H9 (cell line): ENCODE measurements at regions not wholly inside any gene's neighbourhood (a gene's known extent, or its start where the extent isn't known, plus 50 kb on each side); places are given as distances from the start of the nearest gene placed in this dataset.

Source experiments
- DNase-seq: peaks from one replicate; pipeline ENCODE4 v3.0.0-alpha.2; 2017
- H2AFZ ChIP-seq: one replicate; pipeline ENCODE4 v1.6.1; 2013; ENCODE audit warnings: mild to moderate bottlenecking, low read length, control low read depth, moderate library complexity
- H2AK5ac ChIP-seq: 2 replicates; pipeline ENCODE4 v1.6.1; 2013; ENCODE audit warnings: low read length, control low read depth, mixed read lengths; ENCODE audit not compliant: insufficient read length
- H2BK120ac ChIP-seq: one replicate; pipeline ENCODE4 v1.6.1; 2013; ENCODE audit warnings: low read depth, mild to moderate bottlenecking, low read length, control low read depth, inconsistent platforms; ENCODE audit not compliant: poor library complexity, severe bottlenecking
- H2BK12ac ChIP-seq: 2 replicates; pipeline ENCODE4 v1.6.1; 2013; ENCODE audit warnings: low read length, control low read depth, mixed read lengths, low read depth; ENCODE audit not compliant: insufficient read length
- H2BK15ac ChIP-seq: 2 replicates; pipeline ENCODE4 v1.6.1; 2013; ENCODE audit warnings: low read depth, low read length, control low read depth
- H2BK20ac ChIP-seq: one replicate; pipeline ENCODE4 v1.6.1; 2013; ENCODE audit warnings: low read depth, mild to moderate bottlenecking, low read length, control low read depth, inconsistent platforms; ENCODE audit not compliant: poor library complexity, severe bottlenecking
- H2BK5ac ChIP-seq: 2 replicates; pipeline ENCODE4 v1.6.1; 2013; ENCODE audit warnings: low read length, control low read depth, mixed read lengths; ENCODE audit not compliant: insufficient read length
- H3K14ac ChIP-seq: 2 replicates; pipeline ENCODE4 v1.6.1; 2013; ENCODE audit warnings: low read length, control low read depth; ENCODE audit not compliant: insufficient read depth
- H3K18ac ChIP-seq: 2 replicates; pipeline ENCODE4 v1.6.1; 2013; ENCODE audit warnings: low read depth, mild to moderate bottlenecking, mixed read lengths, low read length, control low read depth; ENCODE audit not compliant: insufficient read length
- H3K23ac ChIP-seq: 2 replicates; pipeline ENCODE4 v1.6.1; 2013; ENCODE audit warnings: low read length, control low read depth, mixed read lengths, low read depth; ENCODE audit not compliant: insufficient read length
- H3K23me2 ChIP-seq: 2 replicates; pipeline ENCODE4 v1.6.1; 2013; ENCODE audit warnings: low read depth, mild to moderate bottlenecking, mixed read lengths, low read length, control low read depth; ENCODE audit not compliant: insufficient read length, poor library complexity, severe bottlenecking
- H3K27ac ChIP-seq: 2 replicates; pipeline ENCODE4 v1.5.1; 2013; ENCODE audit warnings: low read length, control low read depth, mixed read lengths, low read depth; ENCODE audit not compliant: insufficient read length
- H3K27me3 ChIP-seq: 2 replicates; pipeline ENCODE4 v1.6.1; 2013; ENCODE audit warnings: low read length, control low read depth, inconsistent platforms; ENCODE audit not compliant: insufficient read depth
- H3K4ac ChIP-seq: 2 replicates; pipeline ENCODE4 v1.6.1; 2013; ENCODE audit warnings: low read depth, mild to moderate bottlenecking, control low read depth, inconsistent platforms, low read length, moderate library complexity
- H3K4me1 ChIP-seq: 2 replicates; pipeline ENCODE4 v1.6.1; 2013; ENCODE audit warnings: low read length, control low read depth, inconsistent platforms; ENCODE audit not compliant: insufficient read depth
- H3K4me2 ChIP-seq: 2 replicates; pipeline ENCODE4 v1.6.1; 2013; ENCODE audit warnings: low read length, control low read depth, mixed read lengths; ENCODE audit not compliant: insufficient read length, insufficient read depth
- H3K56ac ChIP-seq: 2 replicates; pipeline ENCODE4 v1.6.1; 2013; ENCODE audit warnings: low read depth, mild to moderate bottlenecking, mixed read lengths, low read length, control low read depth; ENCODE audit not compliant: insufficient read length
- H3K79me1 ChIP-seq: 2 replicates; pipeline ENCODE4 v1.6.1; 2013; ENCODE audit warnings: low read depth, mild to moderate bottlenecking, moderate library complexity, low read length, control low read depth, inconsistent platforms; ENCODE audit not compliant: insufficient read depth, poor library complexity, severe bottlenecking
- H3K79me2 ChIP-seq: 2 replicates; pipeline ENCODE4 v1.6.1; 2013; ENCODE audit warnings: low read length, control low read depth, inconsistent platforms; ENCODE audit not compliant: insufficient read depth
- H3K9ac ChIP-seq: 2 replicates; pipeline ENCODE4 v1.6.1; 2013; ENCODE audit warnings: low read length, control low read depth, mixed read lengths; ENCODE audit not compliant: insufficient read length; ENCODE audit errors: extremely low read depth
- H3K9me3 ChIP-seq: one replicate; pipeline ENCODE4 v1.6.1; 2013; ENCODE audit warnings: low read depth, low read length, inconsistent platforms; ENCODE audit not compliant: control insufficient read depth
- H3T11ph ChIP-seq: one replicate; pipeline ENCODE4 v1.6.1; 2013; ENCODE audit warnings: mild to moderate bottlenecking, low read length, control low read depth, inconsistent platforms
- H4K20me1 ChIP-seq: one replicate; pipeline ENCODE4 v1.6.1; 2013; ENCODE audit not compliant: control insufficient read depth, insufficient read length, insufficient read depth
- H4K5ac ChIP-seq: 2 replicates; pipeline ENCODE4 v1.6.1; 2013; ENCODE audit warnings: low read depth, mild to moderate bottlenecking, mixed read lengths, low read length, control low read depth; ENCODE audit not compliant: insufficient read length
- H4K8ac ChIP-seq: replicated peaks from 2 replicates; pipeline ENCODE4 v1.6.1; 2013; ENCODE audit warnings: low read length, control low read depth, mixed read lengths, low read depth; ENCODE audit not compliant: insufficient read length
- H4K91ac ChIP-seq: 2 replicates; pipeline ENCODE4 v1.6.1; 2013; ENCODE audit warnings: low read depth, mild to moderate bottlenecking, moderate library complexity, mixed read lengths, low read length, control low read depth; ENCODE audit not compliant: insufficient read length
- H3K27ac Mint-ChIP-seq, 3 experiments: 2 replicates in 2 of 3; 3 replicates in 1 of 3; pipeline ENCODE4 v1.8.0; 2020 to 2021; ENCODE audit warnings: mixed read lengths in 3 of 3, mild to moderate bottlenecking in 1 of 3, moderate library complexity in 1 of 3
- H3K27me3 Mint-ChIP-seq: 2 replicates; pipeline ENCODE4 v1.8.0; 2021; ENCODE audit warnings: low read depth, mild to moderate bottlenecking, moderate library complexity, mixed read lengths
- H3K36me3 Mint-ChIP-seq, 3 experiments: 2 replicates in 2 of 3; 3 replicates in 1 of 3; pipeline ENCODE4 v1.8.0; 2020 to 2021; ENCODE audit warnings: low read depth in 3 of 3, mixed read lengths in 3 of 3; ENCODE audit not compliant: insufficient read depth in 1 of 3
- H3K4me1 Mint-ChIP-seq, 2 experiments: 2 replicates each; pipeline ENCODE4 v1.8.0; 2020; ENCODE audit warnings: mixed read lengths in 2 of 2
- H3K4me3 Mint-ChIP-seq, 2 experiments: 2 replicates in 1 of 2; 3 replicates in 1 of 2; pipeline ENCODE4 v1.8.0; 2020 to 2021; ENCODE audit warnings: mild to moderate bottlenecking in 2 of 2, mixed read lengths in 2 of 2, moderate library complexity in 1 of 2
- H3K9me3 Mint-ChIP-seq, 2 experiments: 2 replicates in 1 of 2; 3 replicates in 1 of 2; pipeline ENCODE4 v1.8.0; 2020; ENCODE audit warnings: mild to moderate bottlenecking in 2 of 2, mixed read lengths in 2 of 2, moderate library complexity in 1 of 2
- TF ChIP-seq, protein P1 (sequence below): fragments of 200-600 bp; sonication (generic); conservative IDR thresholded peaks from 3 replicates; pipeline ENCODE4 v1.8.0; 2021; ENCODE audit warnings: antibody characterized with exemption, mild to moderate bottlenecking

DNA sequence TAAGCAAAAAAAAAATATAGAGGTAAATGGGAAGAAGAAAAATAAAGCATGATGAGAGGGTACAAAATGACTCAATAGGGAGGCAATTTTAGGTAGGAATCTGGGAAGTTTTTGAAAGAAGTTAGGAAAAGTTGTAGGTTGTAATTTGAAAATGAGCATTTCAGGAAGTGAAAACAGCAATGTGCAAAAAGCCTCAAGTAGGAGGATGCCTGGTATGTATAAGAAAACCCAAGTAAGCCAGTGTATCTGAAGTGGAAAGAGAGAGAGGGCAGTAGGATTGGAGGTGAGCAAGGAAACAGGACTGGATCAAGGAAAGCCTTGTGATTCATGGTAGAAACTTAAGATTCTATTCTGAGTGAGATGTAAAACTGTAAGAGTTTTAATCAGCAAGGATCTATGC lies 121.6 kb upstream of the SPRY2 start:
- no peak overlapping the region for H3K14ac ChIP-seq
- no peak overlapping the region for H4K5ac ChIP-seq
- H2AFZ ChIP-seq = no peak overlapping the region
- Mint-ChIP-seq H3K27ac (no peak overlapping the region), H3K27me3 (no peaks in the 10 kb centered on the region), H3K36me3 (no peaks in the 10 kb centered on the region; a peak in 1 of 7 replicates), H3K4me3 (no peak overlapping the region), H3K9me3 (peaks cover 0 to 3% of the 10 kb centered on the region in 2 experiments; a peak in 1 of 5 replicates), H3K4me1 (no peaks in the 10 kb centered on the region)
- no peak for DNase-seq
- H3K27ac ChIP-seq = no peak overlapping the region
- no peaks in the 10 kb centered on the region for H3K27me3 ChIP-seq
- H2AK5ac ChIP-seq = no peak overlapping the region
- no peaks in the 10 kb centered on the region for H3K23me2 ChIP-seq
- H2BK15ac ChIP-seq = no peak overlapping the region
- H3K4ac ChIP-seq = no peak overlapping the region
- no peak overlapping the region for H3K18ac ChIP-seq
- H3K9me3 ChIP-seq = no peaks in the 10 kb centered on the region
- no peaks in the 10 kb centered on the region for H3K79me1 ChIP-seq
- no peak overlapping the region for H4K8ac ChIP-seq
- no peaks in the 10 kb centered on the region for H3K4me1 ChIP-seq
- H2BK120ac ChIP-seq = no peak overlapping the region
- no peak overlapping the region for H2BK20ac ChIP-seq
- H4K91ac ChIP-seq = no peak overlapping the region
- H3T11ph ChIP-seq = no peak overlapping the region
- no peak overlapping the region for H3K56ac ChIP-seq
- H3K9ac ChIP-seq = no peak overlapping the region
- H2BK12ac ChIP-seq = no peak overlapping the region
- no peak overlapping the region for H2BK5ac ChIP-seq
- no peaks in the 10 kb centered on the region for H4K20me1 ChIP-seq
- H3K79me2 ChIP-seq = no peaks in the 10 kb centered on the region
- TF ChIP-seq, protein P1, sequence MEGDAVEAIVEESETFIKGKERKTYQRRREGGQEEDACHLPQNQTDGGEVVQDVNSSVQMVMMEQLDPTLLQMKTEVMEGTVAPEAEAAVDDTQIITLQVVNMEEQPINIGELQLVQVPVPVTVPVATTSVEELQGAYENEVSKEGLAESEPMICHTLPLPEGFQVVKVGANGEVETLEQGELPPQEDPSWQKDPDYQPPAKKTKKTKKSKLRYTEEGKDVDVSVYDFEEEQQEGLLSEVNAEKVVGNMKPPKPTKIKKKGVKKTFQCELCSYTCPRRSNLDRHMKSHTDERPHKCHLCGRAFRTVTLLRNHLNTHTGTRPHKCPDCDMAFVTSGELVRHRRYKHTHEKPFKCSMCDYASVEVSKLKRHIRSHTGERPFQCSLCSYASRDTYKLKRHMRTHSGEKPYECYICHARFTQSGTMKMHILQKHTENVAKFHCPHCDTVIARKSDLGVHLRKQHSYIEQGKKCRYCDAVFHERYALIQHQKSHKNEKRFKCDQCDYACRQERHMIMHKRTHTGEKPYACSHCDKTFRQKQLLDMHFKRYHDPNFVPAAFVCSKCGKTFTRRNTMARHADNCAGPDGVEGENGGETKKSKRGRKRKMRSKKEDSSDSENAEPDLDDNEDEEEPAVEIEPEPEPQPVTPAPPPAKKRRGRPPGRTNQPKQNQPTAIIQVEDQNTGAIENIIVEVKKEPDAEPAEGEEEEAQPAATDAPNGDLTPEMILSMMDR = no peak
- H3K23ac ChIP-seq = no peak overlapping the region
- H3K4me2 ChIP-seq = no peak overlapping the region
